Thyroid gland (tissue), 4 donors: ENCODE measurements at regions not wholly inside any gene's neighbourhood (a gene's known extent, or its start where the extent isn't known, plus 50 kb on each side); places are given as distances from the start of the nearest gene placed in this dataset.
A peak's percentile ranks its signal among the peaks of the same experiment; 100 is the strongest.

ENCODE experiments used
- DNase-seq, 2 donors: peaks; one replicate each; pipeline ENCODE4 v3.0.0-alpha.2; 2019
- H3K27ac ChIP-seq, 3 donors: fragments of 200-600 bp; sonication (generic); 1 replicate in 2 of 3; 2 replicates in 1 of 3; pipeline ENCODE4 v1.5.1; 2016 to 2019; ENCODE audit warnings: mild to moderate bottlenecking in 1 of 3, moderate library complexity in 1 of 3
- H3K27me3 ChIP-seq: fragments of 200-600 bp; sonication (generic); one replicate; pipeline ENCODE4 v1.5.1; 2019
- H3K36me3 ChIP-seq, 2 donors: fragments of 200-600 bp; sonication (generic); one replicate each; pipeline ENCODE4 v1.5.1; 2016 to 2019
- H3K4me1 ChIP-seq, 2 donors: fragments of 200-600 bp; sonication (generic); one replicate each; pipeline ENCODE4 v1.5.1; 2017 to 2019
- H3K4me3 ChIP-seq, 3 donors: fragments of 200-600 bp; sonication (generic); replicated peaks in 1 of 3; 1 replicate in 2 of 3; 2 replicates in 1 of 3; pipeline ENCODE4 v1.5.1; 2016; ENCODE audit warnings: mild to moderate bottlenecking in 1 of 3
- H3K9me3 ChIP-seq: fragments of 200-600 bp; sonication (generic); one replicate; pipeline ENCODE4 v1.5.1; 2017
- POLR2A ChIP-seq, 2 donors: fragments of 450-650 bp; IDR thresholded peaks; one replicate each; pipeline ENCODE4 v1.6.1; 2017; ENCODE audit warnings: antibody characterized with exemption in 2 of 2, mild to moderate bottlenecking in 2 of 2, moderate library complexity in 1 of 2
- WGBS, 2 donors: methylation state at CpG; one replicate each; pipeline ENCODE4 v1.1.5; 2017; 5-methylcytosine and 5-hydroxymethylcytosine counted together
- intact Hi-C: fragments of 100-400 bp; cut with DNase I; formaldehyde crosslinking; loops from one replicate; pipeline ENCODE4 v1.15.1; 2023
- TF ChIP-seq, protein P1 (sequence below), 6 experiments: fragments of 200-600 bp in 3 of 6; fragments of 450-650 bp in 3 of 6; sonication (generic) in 3 of 6; IDR thresholded peaks; one replicate each; pipeline ENCODE4 v1.5.1; 2016 to 2019; ENCODE audit warnings: antibody characterized with exemption in 6 of 6, mild to moderate bottlenecking in 2 of 6, inconsistent platforms in 1 of 6, moderate library complexity in 1 of 6

DNA sequence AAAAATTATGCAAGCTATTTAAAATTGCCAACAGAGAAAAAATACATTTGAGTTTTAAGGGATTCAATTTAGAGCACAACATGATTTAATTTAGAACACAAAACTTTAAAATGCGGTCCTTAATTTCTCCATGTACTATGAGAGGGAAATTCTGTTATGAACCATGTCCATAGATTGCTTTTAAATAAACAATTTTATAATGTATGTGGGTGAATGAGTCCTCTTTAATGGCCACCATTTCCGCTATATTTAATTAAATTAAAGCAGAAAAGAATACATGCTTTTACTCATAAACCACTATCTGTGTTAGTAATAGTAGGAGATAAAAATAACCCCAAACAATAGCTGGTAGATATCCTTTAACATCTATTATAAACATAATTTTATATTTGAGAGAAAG is 914.6 kb downstream of the LTN1 start:
- Histone ChIP-seq H3K27me3 (no peaks in the 10 kb centered on the region), H3K4me3 (no peak overlapping the region), H3K36me3 (no peaks in the 10 kb centered on the region), H3K9me3 (no peaks in the 10 kb centered on the region), H3K27ac (no peak overlapping the region), H3K4me1 (no peaks in the 10 kb centered on the region)
- WGBS, 2 donors: 94 to 99% methylated on average over 2 of the region's 2 CpGs
- intact Hi-C loops: loop anchor here (10.0 kb wide), 1 partner anchor 667 kb away; no protein-coding TSS in a partner anchor
- DNase-seq: no peak
- TF ChIP-seq, protein P1, sequence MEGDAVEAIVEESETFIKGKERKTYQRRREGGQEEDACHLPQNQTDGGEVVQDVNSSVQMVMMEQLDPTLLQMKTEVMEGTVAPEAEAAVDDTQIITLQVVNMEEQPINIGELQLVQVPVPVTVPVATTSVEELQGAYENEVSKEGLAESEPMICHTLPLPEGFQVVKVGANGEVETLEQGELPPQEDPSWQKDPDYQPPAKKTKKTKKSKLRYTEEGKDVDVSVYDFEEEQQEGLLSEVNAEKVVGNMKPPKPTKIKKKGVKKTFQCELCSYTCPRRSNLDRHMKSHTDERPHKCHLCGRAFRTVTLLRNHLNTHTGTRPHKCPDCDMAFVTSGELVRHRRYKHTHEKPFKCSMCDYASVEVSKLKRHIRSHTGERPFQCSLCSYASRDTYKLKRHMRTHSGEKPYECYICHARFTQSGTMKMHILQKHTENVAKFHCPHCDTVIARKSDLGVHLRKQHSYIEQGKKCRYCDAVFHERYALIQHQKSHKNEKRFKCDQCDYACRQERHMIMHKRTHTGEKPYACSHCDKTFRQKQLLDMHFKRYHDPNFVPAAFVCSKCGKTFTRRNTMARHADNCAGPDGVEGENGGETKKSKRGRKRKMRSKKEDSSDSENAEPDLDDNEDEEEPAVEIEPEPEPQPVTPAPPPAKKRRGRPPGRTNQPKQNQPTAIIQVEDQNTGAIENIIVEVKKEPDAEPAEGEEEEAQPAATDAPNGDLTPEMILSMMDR (IDR thresholded peaks at IDR 0.05): no peak
- TF ChIP-seq POLR2A (IDR thresholded peaks at IDR 0.05): no peak

DNA sequence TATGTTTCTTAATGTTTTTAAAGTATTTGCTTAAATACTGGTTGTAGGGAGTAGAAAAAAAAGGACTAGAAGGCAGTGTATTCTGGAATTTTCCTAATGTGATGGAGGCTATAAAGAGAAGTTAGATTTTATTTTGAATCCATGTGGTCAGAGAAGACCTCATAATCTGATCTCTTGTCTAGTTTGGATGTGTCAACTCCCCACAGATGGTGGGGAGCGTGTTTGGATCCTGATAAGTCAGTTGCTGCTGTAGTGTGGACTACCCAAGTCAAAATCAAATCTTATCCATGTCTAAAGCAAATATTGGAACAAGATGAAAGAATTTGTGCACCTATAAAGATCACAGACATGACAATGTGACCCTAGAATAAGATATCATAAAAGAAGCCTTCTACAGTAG is 918.0 kb downstream of the LTN1 start:
- 71 to 78% methylated on average over 1 of the region's 1 CpG for whole genome bisulfite sequencing, 2 donors
- DNase-seq: no peak

DNA sequence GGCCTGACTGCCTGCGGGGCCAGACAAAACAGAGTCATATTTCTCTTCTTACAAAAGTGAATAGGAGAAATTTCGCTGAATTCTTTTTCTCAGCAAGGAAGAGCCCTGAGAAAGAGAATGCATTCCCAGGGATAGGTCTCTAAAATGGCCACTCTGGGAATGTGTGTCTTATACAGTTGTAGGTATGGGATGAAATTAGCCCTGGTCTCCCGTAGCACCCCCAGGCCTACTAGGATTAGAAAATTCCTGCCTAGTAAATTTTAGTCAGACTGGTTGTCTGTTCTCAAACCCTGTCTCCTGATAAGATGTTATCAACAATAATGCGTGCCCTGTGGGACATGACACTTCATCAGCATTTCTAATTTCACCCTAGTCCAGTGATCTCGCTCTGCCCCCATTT is 920.1 kb downstream of the LTN1 start:
- DNase-seq: no peak
- Histone ChIP-seq H3K27ac (no peak overlapping the region), H3K27me3 (no peaks in the 10 kb centered on the region), H3K4me1 (peaks cover 8 to 11% of the 10 kb centered on the region in 2 donors), H3K9me3 (no peaks in the 10 kb centered on the region), H3K36me3 (no peaks in the 10 kb centered on the region), H3K4me3 (no peak overlapping the region)
- 77 to 81% methylated on average over 5 of the region's 5 CpGs for WGBS, 2 donors
- TF ChIP-seq POLR2A (IDR thresholded peaks at IDR 0.05): no peak
- TF ChIP-seq, protein P1 (IDR thresholded peaks at IDR 0.05): no peak
- intact Hi-C loops: loop anchor here (10.0 kb wide), 1 partner anchor 672 kb away; no protein-coding TSS in a partner anchor

More for the DNA sequence above, 918.0 kb downstream of the LTN1 start:
- H3K9me3 ChIP-seq: no peaks in the 10 kb centered on the region
- H3K4me3 ChIP-seq: no peak overlapping the region
- no peaks in the 10 kb centered on the region for H3K4me1 ChIP-seq
- no peaks in the 10 kb centered on the region for H3K27me3 ChIP-seq
- TF ChIP-seq POLR2A (IDR thresholded peaks at IDR 0.05): no peak
- TF ChIP-seq, protein P1 (IDR thresholded peaks at IDR 0.05): no peak
- intact Hi-C loops: loop anchor here (10.0 kb wide), 1 partner anchor 670 kb away; no protein-coding TSS in a partner anchor
- no peaks in the 10 kb centered on the region for H3K36me3 ChIP-seq
- no peak overlapping the region for H3K27ac ChIP-seq

DNA sequence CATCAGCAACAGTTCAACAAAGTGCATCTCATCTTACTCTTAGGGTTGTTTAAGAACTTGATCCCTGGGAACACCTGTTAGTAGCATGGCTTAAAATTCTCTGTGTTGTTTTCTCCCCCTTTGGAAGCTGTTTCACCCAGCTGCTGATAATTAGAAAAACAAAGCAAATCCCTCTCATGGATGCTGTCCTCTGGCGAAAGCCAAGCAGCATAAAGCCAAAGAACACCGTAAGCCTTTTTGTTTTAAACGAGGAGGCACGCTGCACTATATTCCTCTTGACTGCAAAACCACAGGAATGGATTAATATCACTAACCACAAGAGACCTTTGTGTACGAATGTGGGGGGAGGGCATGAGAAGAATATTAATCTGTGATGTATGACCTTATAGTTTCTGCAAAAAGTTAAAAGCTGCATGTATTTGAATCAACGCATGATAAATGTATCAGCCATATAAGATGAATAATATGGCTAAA is 923.2 kb downstream of the LTN1 start:
- Histone ChIP-seq H3K9me3 (no peaks in the 10 kb centered on the region), H3K4me1 (peaks cover 32 to 37% of the 10 kb centered on the region in 2 donors), H3K4me3 (no peak overlapping the region), H3K27ac (no peak overlapping the region), H3K36me3 (no peaks in the 10 kb centered on the region), H3K27me3 (no peaks in the 10 kb centered on the region)
- TF ChIP-seq POLR2A (IDR thresholded peaks at IDR 0.05): no peak
- TF ChIP-seq, protein P1 (IDR thresholded peaks at IDR 0.05): no peak
- intact Hi-C loops: no loop called here
- no peak for DNase-seq
- WGBS, 2 donors: 68 to 78% methylated on average over 6 of the region's 6 CpGs

DNA sequence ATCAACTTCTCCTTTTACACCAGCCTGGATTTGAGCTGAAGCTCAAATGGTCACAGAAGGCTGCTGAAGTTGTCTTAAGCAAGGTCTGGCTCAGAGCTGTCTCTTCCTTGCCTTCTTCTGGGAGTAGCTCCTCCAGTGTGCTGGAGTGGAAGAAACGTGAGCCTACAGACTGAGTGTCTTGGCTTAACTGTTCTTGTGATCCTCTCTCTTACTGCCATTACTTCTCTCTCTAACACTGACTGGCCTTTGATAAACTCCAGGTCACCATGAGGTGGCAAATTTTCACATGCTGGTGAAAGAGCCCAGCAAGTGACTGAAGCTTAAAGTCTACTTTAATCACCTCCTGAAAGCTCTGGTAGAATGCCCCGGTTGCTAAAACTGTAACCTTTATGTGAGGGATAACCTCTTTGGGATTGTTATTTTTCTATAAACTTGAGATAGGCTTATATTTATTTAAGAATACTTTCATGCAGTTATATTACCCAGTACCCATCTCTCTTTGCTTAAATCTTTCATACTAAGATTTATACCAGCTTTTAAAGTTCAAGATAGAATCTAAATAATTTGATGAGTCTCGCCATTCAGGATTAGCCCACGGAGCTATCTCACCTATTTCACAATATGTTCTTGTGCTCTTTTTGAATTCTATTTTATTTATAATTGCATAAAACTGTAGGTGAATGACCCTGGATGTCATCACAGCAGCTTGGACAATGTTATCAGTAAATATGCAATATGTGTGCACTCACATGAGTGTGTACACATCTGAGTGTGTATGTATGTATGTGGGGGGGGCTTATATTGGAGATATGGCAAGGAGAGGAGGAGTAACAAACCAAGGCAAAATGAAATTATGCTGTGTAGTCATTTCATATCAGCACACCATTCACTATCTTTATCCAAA is 924.0 kb downstream of the LTN1 start:
- 67 to 73% methylated on average over 4 of the region's 4 CpGs for WGBS, 2 donors
- peak in 1 of 2 donors; percentile 5 for DNase-seq
- H3K4me1 ChIP-seq: peaks cover 35 to 41% of the 10 kb centered on the region in 2 donors
- H3K9me3 ChIP-seq: no peaks in the 10 kb centered on the region
- TF ChIP-seq POLR2A (IDR thresholded peaks at IDR 0.05): no peak
- TF ChIP-seq, protein P1 (IDR thresholded peaks at IDR 0.05): no peak
- H3K36me3 ChIP-seq: no peaks in the 10 kb centered on the region
- H3K27ac ChIP-seq: no peak overlapping the region
- H3K4me3 ChIP-seq: no peak overlapping the region
- no peaks in the 10 kb centered on the region for H3K27me3 ChIP-seq
- intact Hi-C loops: no loop called here
